HUES6 (cell line): ENCODE measurements at regions not wholly inside any gene's neighbourhood (a gene's known extent, or its start where the extent isn't known, plus 50 kb on each side); places are given as distances from the start of the nearest gene placed in this dataset.
"Not testable (repeated sequence)": the region's sequence is repeated elsewhere in the genome, so short reads cannot be mapped to it uniquely, and the experiment has no call there.

Experiments used
- H3K27ac ChIP-seq: 2 replicates; pipeline ENCODE4 v1.7.0; 2013; ENCODE audit warnings: low read depth, mild to moderate bottlenecking, low read length, inconsistent platforms
- H3K27me3 ChIP-seq: 2 replicates; pipeline ENCODE4 v1.6.1; 2013; ENCODE audit warnings: low read length; ENCODE audit not compliant: control insufficient read depth, insufficient read depth
- H3K36me3 ChIP-seq: 2 replicates; pipeline ENCODE4 v1.6.1; 2013; ENCODE audit warnings: low read length; ENCODE audit not compliant: control insufficient read depth, insufficient read depth
- H3K4me1 ChIP-seq: 2 replicates; pipeline ENCODE4 v1.6.1; 2013; ENCODE audit warnings: low read length; ENCODE audit not compliant: control insufficient read depth, insufficient read depth
- H3K4me3 ChIP-seq: 2 replicates; pipeline ENCODE4 v1.5.1; 2013; ENCODE audit warnings: low read depth, low read length
- H3K9ac ChIP-seq: one replicate; pipeline ENCODE4 v1.6.1; 2013; ENCODE audit warnings: mild to moderate bottlenecking, low read length
- H3K9me3 ChIP-seq: 2 replicates; pipeline ENCODE4 v1.6.1; 2013; ENCODE audit warnings: low read depth, low read length; ENCODE audit not compliant: control insufficient read depth, insufficient read depth

- H3K9ac ChIP-seq, H3K4me1 ChIP-seq: not testable (repeated sequence)
- H3K9me3 ChIP-seq: peaks cover 37% of the 10 kb centered on the region
Observed at GRCh38 chr21:5217933-5218332, 5303.4 kb upstream of the TPTE start.

GRCh38 chr21:5219988-5220387 is 5301.4 kb upstream of the TPTE start:
- H3K36me3 ChIP-seq, H3K4me1 ChIP-seq, H3K27me3 ChIP-seq, H3K9ac ChIP-seq, H3K4me3 ChIP-seq, H3K27ac ChIP-seq: not testable (repeated sequence)
- peaks cover 51% of the 10 kb centered on the region for H3K9me3 ChIP-seq

More at GRCh38 chr21:5217933-5218332, 5303.4 kb upstream of the TPTE start:
- H3K36me3 ChIP-seq, H3K27ac ChIP-seq, H3K27me3 ChIP-seq, H3K4me3 ChIP-seq: not testable (repeated sequence)

DNA sequence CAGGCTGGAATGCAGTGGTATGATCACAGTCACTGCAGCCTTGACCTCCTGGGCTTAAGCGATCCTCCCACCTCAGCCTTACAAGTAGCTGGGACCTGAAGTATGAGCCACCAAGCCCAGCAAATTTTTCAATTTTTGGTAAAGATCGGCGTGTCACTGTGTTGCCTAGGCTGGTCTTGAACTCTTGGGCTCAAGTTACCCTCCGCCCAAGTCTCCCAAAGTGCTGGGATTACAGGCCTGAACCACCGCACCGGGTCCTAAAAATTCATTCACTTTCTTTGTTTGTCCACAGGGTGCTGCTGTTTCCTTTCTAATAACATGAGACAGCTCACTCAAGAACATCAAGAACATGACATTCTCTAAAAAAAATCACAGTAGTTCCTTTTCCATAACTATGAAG is 5300.9 kb upstream of the TPTE start:
- not testable (repeated sequence) for H3K27ac ChIP-seq, H3K36me3 ChIP-seq, H3K4me3 ChIP-seq, H3K4me1 ChIP-seq, H3K27me3 ChIP-seq, H3K9ac ChIP-seq
- H3K9me3 ChIP-seq: peaks cover 56% of the 10 kb centered on the region

- not testable (repeated sequence) for H3K27me3 ChIP-seq, H3K4me1 ChIP-seq, H3K9ac ChIP-seq, H3K27ac ChIP-seq, H3K36me3 ChIP-seq, H3K4me3 ChIP-seq
- peaks cover 60% of the 10 kb centered on the region for H3K9me3 ChIP-seq
Observed at GRCh38 chr21:5221458-5222050, 5299.8 kb upstream of the TPTE start.

DNA sequence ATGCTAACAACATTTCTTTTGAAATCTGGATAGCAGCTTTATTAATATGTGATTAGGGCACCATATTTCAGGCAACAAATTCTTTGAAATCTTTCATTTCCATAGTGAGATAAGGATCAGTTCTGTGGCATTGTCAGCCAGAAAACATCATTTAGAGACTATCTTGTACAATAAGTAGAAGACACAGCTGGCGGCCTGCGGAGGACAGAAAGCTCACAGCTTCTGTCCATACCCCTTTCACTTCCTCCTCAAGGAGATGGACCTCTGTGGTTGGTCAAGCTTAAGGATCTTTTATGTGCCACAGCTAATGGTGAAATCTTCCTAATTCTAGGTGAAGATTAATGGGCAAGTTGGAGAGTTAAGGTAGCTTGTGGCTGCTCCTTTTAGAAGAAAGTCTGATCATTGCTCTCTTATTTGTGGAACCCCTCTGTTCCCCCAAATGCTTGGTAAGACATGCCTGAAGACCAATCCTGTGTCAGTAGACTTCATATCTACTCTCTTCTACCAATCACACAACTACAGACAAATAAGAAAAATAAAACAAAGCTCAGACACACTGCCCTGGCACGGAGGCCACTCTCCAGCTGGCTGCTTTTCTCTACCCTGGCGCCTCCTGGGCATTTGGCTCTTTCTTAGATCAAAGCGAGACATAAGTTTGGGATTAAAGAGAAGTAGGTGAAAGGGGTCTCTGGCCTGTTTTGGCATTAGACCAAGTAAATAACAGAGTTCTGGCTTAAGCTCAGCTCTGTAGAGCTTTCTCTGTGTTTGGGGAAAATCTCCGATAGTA is 5298.2 kb upstream of the TPTE start:
- H3K4me3 ChIP-seq, H3K27ac ChIP-seq, H3K9ac ChIP-seq, H3K4me1 ChIP-seq, H3K36me3 ChIP-seq, H3K27me3 ChIP-seq: not testable (repeated sequence)
- peaks cover 61% of the 10 kb centered on the region; the same call in 1 of the 2 replicates for H3K9me3 ChIP-seq

GRCh38 chr21:5224156-5224555 is 5297.2 kb upstream of the TPTE start:
- H3K27ac ChIP-seq, H3K4me3 ChIP-seq, H3K27me3 ChIP-seq, H3K9ac ChIP-seq, H3K4me1 ChIP-seq, H3K36me3 ChIP-seq: not testable (repeated sequence)
- H3K9me3 ChIP-seq: peaks cover 66% of the 10 kb centered on the region; the same call in 1 of the 2 replicates

GRCh38 chr21:5227252-5227651 is 5294.1 kb upstream of the TPTE start:
- not testable (repeated sequence) for H3K27me3 ChIP-seq, H3K4me1 ChIP-seq, H3K36me3 ChIP-seq, H3K4me3 ChIP-seq, H3K27ac ChIP-seq, H3K9ac ChIP-seq
- H3K9me3 ChIP-seq: peaks cover 74% of the 10 kb centered on the region

GRCh38 chr21:5230561-5230960 is 5290.8 kb upstream of the TPTE start:
- H3K4me3 ChIP-seq, H3K9ac ChIP-seq, H3K36me3 ChIP-seq, H3K27me3 ChIP-seq, H3K4me1 ChIP-seq, H3K27ac ChIP-seq: not testable (repeated sequence)
- H3K9me3 ChIP-seq: peaks cover 73% of the 10 kb centered on the region

DNA sequence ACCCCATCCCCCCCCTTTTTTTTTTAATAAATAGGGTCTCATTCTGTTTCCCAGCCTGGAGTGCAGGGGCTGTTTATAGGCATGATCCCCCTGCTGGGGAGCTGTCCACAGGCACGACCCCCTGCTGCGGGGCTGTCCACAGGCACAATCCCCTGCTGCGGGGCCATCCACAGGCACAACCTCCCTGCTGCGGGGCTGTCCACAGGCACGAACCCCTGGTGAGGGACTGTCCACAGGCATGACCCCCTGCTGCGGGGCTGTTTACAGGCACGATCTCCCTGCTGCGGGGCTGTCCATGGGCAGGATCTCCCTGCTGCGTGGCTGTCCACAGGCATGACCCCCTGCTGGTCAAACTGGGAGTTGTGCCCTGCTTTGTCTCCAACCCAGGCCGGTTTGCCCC is 5290.1 kb upstream of the TPTE start:
- not testable (repeated sequence) for H3K27me3 ChIP-seq, H3K4me1 ChIP-seq, H3K36me3 ChIP-seq, H3K4me3 ChIP-seq, H3K27ac ChIP-seq, H3K9ac ChIP-seq
- peaks cover 71% of the 10 kb centered on the region for H3K9me3 ChIP-seq

DNA sequence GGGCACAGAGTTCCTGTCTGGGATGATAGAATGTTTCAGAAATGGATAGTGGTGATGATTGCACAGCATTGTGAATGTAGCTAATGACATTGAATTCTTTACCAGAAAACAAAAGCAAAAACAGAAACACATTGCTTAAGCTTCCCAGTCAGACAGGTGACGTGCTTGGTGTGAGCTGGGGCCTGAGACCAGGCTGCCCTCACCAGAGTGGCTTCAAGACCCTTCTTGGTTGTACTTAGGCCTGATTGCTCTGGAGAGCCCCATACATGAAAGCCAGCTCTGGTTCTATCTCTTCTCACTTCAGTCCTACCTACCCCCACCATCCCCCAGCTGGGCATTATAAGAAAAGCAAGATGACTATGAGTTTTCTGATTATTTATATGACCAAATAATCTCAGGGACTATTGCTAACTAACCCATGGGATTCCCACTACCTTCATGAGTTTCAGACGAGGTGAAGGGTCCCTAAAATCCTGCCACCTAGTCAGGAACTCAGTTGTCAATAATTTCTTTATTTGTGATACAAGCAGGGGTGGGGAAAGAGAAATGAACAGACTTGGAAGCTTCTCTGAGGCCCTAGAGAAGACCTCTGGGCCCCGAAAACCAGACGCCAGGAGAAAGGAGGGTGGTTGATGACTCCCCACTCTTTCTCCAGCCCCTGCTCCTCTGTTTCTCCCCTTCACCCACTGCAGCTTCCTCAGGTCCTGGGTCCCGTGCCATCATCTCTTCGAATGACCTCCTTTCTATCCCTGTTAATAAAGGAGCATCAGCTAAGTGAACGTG is 5289.0 kb upstream of the TPTE start:
- not testable (repeated sequence) for H3K27ac ChIP-seq, H3K4me3 ChIP-seq, H3K27me3 ChIP-seq, H3K4me1 ChIP-seq, H3K9ac ChIP-seq, H3K36me3 ChIP-seq
- H3K9me3 ChIP-seq: peaks cover 70% of the 10 kb centered on the region

- not testable (repeated sequence) for H3K36me3 ChIP-seq, H3K27me3 ChIP-seq, H3K27ac ChIP-seq, H3K4me3 ChIP-seq, H3K9ac ChIP-seq, H3K4me1 ChIP-seq
- peaks cover 69% of the 10 kb centered on the region for H3K9me3 ChIP-seq
Observed at GRCh38 chr21:5235761-5236160, 5285.6 kb upstream of the TPTE start.
